Transverse colon (tissue), 4 donors: ENCODE measurements at regions not wholly inside any gene's neighbourhood (a gene's known extent, or its start where the extent isn't known, plus 50 kb on each side); places are given as distances from the start of the nearest gene placed in this dataset.
"Not testable (repeated sequence)": the region's sequence is repeated elsewhere in the genome, so short reads cannot be mapped to it uniquely, and the experiment has no call there.

Source experiments
- DNase-seq: peaks from one replicate; pipeline ENCODE4 v3.0.0-alpha.2; 2019
- H3K27ac ChIP-seq, 4 donors: fragments of 200-600 bp; sonication (generic); 2 replicates each; pipeline ENCODE4 v1.5.1; 2016 to 2018; ENCODE audit warnings: inconsistent platforms in 4 of 4
- H3K27me3 ChIP-seq: fragments of 200-600 bp; sonication (generic); 2 replicates; pipeline ENCODE4 v1.5.1; 2017; ENCODE audit warnings: inconsistent platforms
- H3K36me3 ChIP-seq, 4 donors: fragments of 200-600 bp; sonication (generic); 2 replicates each; pipeline ENCODE4 v1.5.1; 2017 to 2019; ENCODE audit warnings: inconsistent platforms in 4 of 4
- H3K4me1 ChIP-seq, 4 donors: fragments of 200-600 bp; sonication (generic); 2 replicates each; pipeline ENCODE4 v1.5.1; 2017 to 2020; ENCODE audit warnings: inconsistent platforms in 4 of 4
- H3K4me3 ChIP-seq, 4 donors: fragments of 200-600 bp; sonication (generic); 1 replicate in 1 of 4; 2 replicates in 3 of 4; pipeline versions ENCODE4 v1.5.1 to v1.6.1; 2017 to 2019; ENCODE audit warnings: inconsistent platforms in 4 of 4
- H3K9me3 ChIP-seq, 2 donors: fragments of 200-600 bp; sonication (generic); 2 replicates each; pipeline ENCODE4 v1.5.1; 2017 to 2019; ENCODE audit warnings: inconsistent platforms in 2 of 2
- CTCF ChIP-seq, 5 experiments: fragments of 200-600 bp in 3 of 5; fragments of 450-650 bp in 2 of 5; sonication (generic) in 3 of 5; IDR thresholded peaks; 1 replicate in 2 of 5; 2 replicates in 3 of 5; pipeline ENCODE4 v1.5.1; 2016 to 2017; ENCODE audit warnings: antibody characterized with exemption in 5 of 5, inconsistent platforms in 3 of 5, mild to moderate bottlenecking in 2 of 5, moderate library complexity in 1 of 5
- EP300 ChIP-seq: sonication (generic); formaldehyde crosslinking; IDR thresholded peaks from one replicate; pipeline ENCODE4 v1.6.1; 2017; ENCODE audit warnings: antibody characterized with exemption, low read depth
- POLR2A ChIP-seq: fragments of 450-650 bp; IDR thresholded peaks from one replicate; pipeline ENCODE4 v1.6.1; 2016; ENCODE audit warnings: antibody characterized with exemption, mild to moderate bottlenecking, moderate library complexity
- POLR2AphosphoS5 ChIP-seq, 3 donors: sonication (generic); formaldehyde crosslinking; IDR thresholded peaks; one replicate each; pipeline ENCODE4 v1.6.1; 2016; ENCODE audit warnings: antibody characterized with exemption in 3 of 3
- WGBS, 2 donors: methylation state at CpG; one replicate each; pipeline ENCODE4 v1.1.5; 2018; ENCODE audit warnings: low coverage in 1 of 2; 5-methylcytosine and 5-hydroxymethylcytosine counted together
- in situ Hi-C, 4 donors: fragments of 200-750 bp; cut with MboI; loops; one replicate each; pipeline versions ENCODE4 v1.15.0 to v1.15.1; 2017; ENCODE audit warnings: low sequenced_read_pairs in 3 of 4, low pct_ligation_motif_present in 1 of 4, low pct_unique_long_range_greater_than_20kb in 1 of 4
- intact Hi-C: fragments of 100-400 bp; cut with DNase I; formaldehyde crosslinking; loops from one replicate; pipeline ENCODE4 v1.15.1; 2023; ENCODE audit warnings: low total_unique reads

DNA sequence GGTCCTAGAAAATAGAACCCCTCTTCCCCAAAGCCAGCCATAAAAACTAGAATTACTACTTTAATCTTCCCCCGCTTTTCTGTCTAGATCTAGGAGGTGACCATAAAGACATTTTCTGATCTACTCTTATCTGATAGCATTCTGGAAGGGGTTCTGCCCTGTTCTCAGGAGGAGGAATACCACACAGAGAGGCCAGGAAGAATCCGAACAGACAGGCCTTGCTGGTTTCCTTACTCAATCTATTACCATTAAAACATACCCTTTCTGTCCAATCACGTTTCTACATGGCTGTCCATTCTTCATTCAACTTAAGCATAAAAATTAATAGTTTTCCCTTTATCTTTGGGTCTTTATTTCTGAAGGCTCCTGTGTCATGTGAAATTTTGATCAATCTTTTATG lies 198.7 kb downstream of the GPAT3 start:
- Histone ChIP-seq H3K36me3 (no peaks in the 10 kb centered on the region), H3K4me1 (no peaks in the 10 kb centered on the region), H3K4me3 (no peak overlapping the region), H3K9me3 (no peaks in the 10 kb centered on the region), H3K27ac (no peak overlapping the region), H3K27me3 (no peaks in the 10 kb centered on the region)
- intact Hi-C loops (no loop called here), in situ Hi-C loops (no loop called here)
- TF ChIP-seq POLR2AphosphoS5 (IDR thresholded peaks at IDR 0.05) = no peak
- no peak for TF ChIP-seq POLR2A
- no peak for TF ChIP-seq CTCF (IDR thresholded peaks at IDR 0.05)
- TF ChIP-seq EP300 = no peak
- 71 to 90% methylated on average over 2 to 3 of the region's 3 CpGs for WGBS, 2 donors
- DNase-seq = no peak

- H3K27ac ChIP-seq = no peak overlapping the region
- H3K9me3 ChIP-seq = no peaks in the 10 kb centered on the region
- no peaks in the 10 kb centered on the region for H3K27me3 ChIP-seq
- H3K36me3 ChIP-seq = no peaks in the 10 kb centered on the region
- H3K4me1 ChIP-seq = no peaks in the 10 kb centered on the region
- DNase-seq = no peak
- in situ Hi-C loops (no loop called here), intact Hi-C loops (no loop called here)
- no peak for TF ChIP-seq CTCF (IDR thresholded peaks at IDR 0.05)
- TF ChIP-seq EP300 = no peak
- no peak for TF ChIP-seq POLR2AphosphoS5 (IDR thresholded peaks at IDR 0.05)
- TF ChIP-seq POLR2A = no peak
- WGBS, 2 donors = 42 to 72% methylated on average over 3 of the region's 3 CpGs
- H3K4me3 ChIP-seq = no peak overlapping the region
Measured at GRCh38 chr4:83732114-83732635, 196.3 kb downstream of the GPAT3 start.

- no peaks in the 10 kb centered on the region for H3K4me1 ChIP-seq
- H3K9me3 ChIP-seq = no peaks in the 10 kb centered on the region
- intact Hi-C loops (no loop called here), in situ Hi-C loops (no loop called here)
- H3K27ac ChIP-seq = no peak overlapping the region
- 84% methylated on average over 3 of the region's 3 CpGs; no CpG with 5 or more reads in 1 of the 2 donors for WGBS, 2 donors
- no peaks in the 10 kb centered on the region for H3K36me3 ChIP-seq
- no peak for DNase-seq
- H3K27me3 ChIP-seq = no peaks in the 10 kb centered on the region
- H3K4me3 ChIP-seq = no peak overlapping the region
- TF ChIP-seq EP300 = no peak
- no peak for TF ChIP-seq CTCF (IDR thresholded peaks at IDR 0.05)
Measured at GRCh38 chr4:83731609-83732008, 195.7 kb downstream of the GPAT3 start.

DNA sequence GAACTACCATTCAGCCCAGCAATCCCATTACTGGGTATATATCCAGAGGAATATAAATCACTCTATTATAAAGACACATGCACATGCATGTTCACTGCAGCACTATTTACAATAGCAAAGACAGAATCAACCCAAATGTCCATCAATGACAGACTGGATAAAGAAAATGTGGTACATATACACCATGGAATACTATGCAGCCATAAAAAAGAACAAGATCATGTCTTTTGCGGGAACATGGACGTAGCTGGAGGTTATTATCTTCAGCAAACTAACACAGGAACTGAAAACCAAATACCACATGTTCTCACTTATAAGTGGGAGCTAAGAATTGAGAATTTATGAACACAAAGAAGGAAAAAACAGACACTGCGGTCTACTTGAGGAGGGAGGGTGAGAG lies 195.1 kb downstream of the GPAT3 start:
- H3K4me1 ChIP-seq, in situ Hi-C loops, H3K27ac ChIP-seq, H3K27me3 ChIP-seq, H3K4me3 ChIP-seq, intact Hi-C loops, H3K36me3 ChIP-seq, DNase-seq, H3K9me3 ChIP-seq: not testable (repeated sequence)
- WGBS, 2 donors = 90 to 96% methylated on average over 3 of the region's 3 CpGs

DNA sequence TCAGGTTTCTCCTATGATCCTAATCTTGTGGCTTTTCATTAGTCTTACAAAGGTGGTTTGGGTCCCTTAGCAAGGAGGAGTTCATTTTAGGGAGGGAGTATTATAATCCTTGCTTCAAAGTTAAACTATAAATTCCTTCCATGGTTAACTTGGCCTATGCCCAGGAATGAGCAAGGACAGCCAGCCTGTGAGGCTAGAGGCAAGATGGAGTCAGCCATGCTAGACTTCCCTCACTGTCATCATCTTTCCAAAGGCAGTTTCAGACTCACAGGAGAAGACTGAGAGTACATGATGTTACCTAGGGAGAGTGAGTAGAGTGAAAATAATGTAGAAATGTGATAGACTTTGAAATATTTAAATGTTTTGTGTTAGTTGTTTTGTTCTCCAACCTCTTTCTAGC lies 192.3 kb downstream of the GPAT3 start:
- no peaks in the 10 kb centered on the region for H3K27me3 ChIP-seq
- H3K27ac ChIP-seq = no peak overlapping the region
- intact Hi-C loops (no loop called here), in situ Hi-C loops (no loop called here)
- H3K36me3 ChIP-seq = no peaks in the 10 kb centered on the region
- no peak for DNase-seq
- H3K4me1 ChIP-seq = no peaks in the 10 kb centered on the region
- no peak for TF ChIP-seq EP300
- no peaks in the 10 kb centered on the region for H3K9me3 ChIP-seq
- no peak overlapping the region for H3K4me3 ChIP-seq
